H1 (cell line): ENCODE measurements at regions not wholly inside any gene's neighbourhood (a gene's known extent, or its start where the extent isn't known, plus 50 kb on each side); places are given as distances from the start of the nearest gene placed in this dataset.

Source experiments
- CHD1 ChIP-seq: IDR thresholded peaks from 2 replicates; pipeline ENCODE4 v1.6.1; 2012; ENCODE audit warnings: low read depth, low read length, improper control_type of control experiment
- GABPA ChIP-seq: IDR thresholded peaks from 2 replicates; pipeline ENCODE4 v1.6.1; 2011; ENCODE audit warnings: mild to moderate bottlenecking, low read length, moderate library complexity, borderline replicate concordance; ENCODE audit not compliant: insufficient read depth
- HDAC6 ChIP-seq: IDR thresholded peaks from one replicate; pipeline ENCODE4 v1.7.1; 2012; ENCODE audit warnings: low read depth, mild to moderate bottlenecking, inconsistent platforms, low read length, moderate library complexity
- KDM1A ChIP-seq: fragments of 200-600, 300-600 bp; sonication (generic); IDR thresholded peaks from 2 replicates; pipeline ENCODE4 v1.7.1; 2016; ENCODE audit warnings: mild to moderate bottlenecking, low read length, borderline replicate concordance
- KDM5A ChIP-seq: fragments of 200-600 bp; IDR thresholded peaks from 2 replicates; pipeline ENCODE4 v1.7.1; 2012; ENCODE audit warnings: mild to moderate bottlenecking, low read length, inconsistent platforms, mixed read lengths
- YY1 ChIP-seq: IDR thresholded peaks from 2 replicates; pipeline ENCODE4 v1.6.1; 2011; ENCODE audit warnings: low read depth, mild to moderate bottlenecking, low read length

DNA sequence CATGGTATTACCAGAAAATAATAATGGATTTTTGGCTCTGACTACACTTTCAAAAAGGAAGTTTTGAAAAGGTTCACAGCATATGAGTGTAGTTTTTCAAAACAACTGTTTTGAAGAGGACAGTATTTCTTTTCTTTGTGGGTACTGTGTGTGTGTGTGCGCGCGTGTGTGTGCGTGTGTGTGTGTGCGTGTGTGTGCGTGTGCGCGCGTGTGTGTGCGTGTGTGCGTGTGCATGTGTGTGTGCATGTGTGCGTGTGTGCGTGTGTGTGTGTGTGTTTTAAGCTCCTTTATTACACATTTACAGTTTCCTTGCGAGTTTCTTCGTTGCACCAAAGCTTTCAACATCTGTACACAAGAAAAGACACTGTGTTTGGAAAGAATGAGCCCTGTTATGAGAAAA is 755.4 kb downstream of the SH3BGRL start (continued):
- TF ChIP-seq CHD1 (no peak), KDM5A (no peak), KDM1A (no peak), HDAC6 (no peak), GABPA (no peak), YY1 (no peak)
